Left hindlimb (tissue), 1 donor: ENCODE measurements at regions not wholly inside any gene's neighbourhood (a gene's known extent, or its start where the extent isn't known, plus 50 kb on each side); places are given as distances from the start of the nearest gene placed in this dataset.
"Not testable (repeated sequence)": the region's sequence is repeated elsewhere in the genome, so short reads cannot be mapped to it uniquely, and the experiment has no call there.

ENCODE experiments used
- DNase-seq: peaks from one replicate; pipeline ENCODE4 v3.0.0-alpha.2; 2018

DNA sequence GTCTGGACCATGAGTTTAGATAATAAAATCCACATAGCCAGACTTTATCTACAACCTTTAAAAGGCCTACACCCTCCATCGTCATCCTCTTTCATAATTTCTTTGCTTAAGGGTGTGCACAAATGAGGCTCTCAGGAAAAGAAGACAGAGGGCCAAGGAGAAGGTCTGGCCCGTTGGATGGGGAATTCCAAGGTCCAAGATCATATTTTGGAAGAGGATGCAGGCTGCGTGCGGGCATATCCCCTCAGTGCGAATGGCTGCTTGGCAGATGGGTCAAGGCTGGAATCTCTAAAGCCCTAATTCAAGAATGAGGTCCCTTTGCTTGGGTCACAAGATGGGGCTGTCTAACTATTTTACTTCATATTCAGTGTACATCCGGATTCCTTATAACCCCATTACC, 782.2 kb upstream of the NCAM2 start:
- no peak for DNase-seq

DNA sequence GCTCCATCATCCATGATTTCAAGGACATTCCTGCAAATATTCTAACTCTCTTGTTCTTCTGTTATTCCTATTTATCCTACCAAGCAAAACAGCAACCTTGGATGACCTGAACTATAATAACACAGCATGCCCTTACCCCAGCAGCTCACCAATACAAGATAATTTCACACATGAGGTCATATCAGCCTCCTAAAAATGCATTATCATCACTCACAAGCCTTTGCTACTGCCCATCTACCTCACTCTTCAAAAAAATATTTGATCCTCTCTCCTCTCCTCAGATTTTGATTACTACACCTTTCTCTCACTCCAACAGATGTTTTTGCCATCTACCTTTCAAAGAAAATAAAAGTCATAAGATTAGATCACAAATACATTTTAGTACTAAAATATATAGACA, 777.6 kb upstream of the NCAM2 start:
- no peak for DNase-seq

DNA sequence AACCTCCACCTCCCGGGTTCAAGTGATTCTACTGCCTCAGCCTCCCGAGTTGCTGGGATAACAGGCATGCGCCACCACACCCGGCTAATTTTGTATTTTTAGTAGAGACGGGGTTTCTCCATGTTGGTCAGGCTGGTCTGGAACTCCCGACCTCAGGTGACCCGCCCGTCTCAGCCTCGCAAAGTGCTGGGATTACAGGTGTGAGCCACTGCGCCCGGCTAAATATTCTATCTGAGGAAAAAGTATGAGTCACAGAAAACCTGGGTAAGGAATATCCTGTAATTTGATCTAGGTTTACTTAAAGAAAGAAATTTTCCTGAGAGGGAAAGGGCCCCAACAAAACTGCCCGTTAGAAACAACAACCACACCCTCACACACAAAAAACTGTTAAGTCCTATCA, 776.2 kb upstream of the NCAM2 start:
- DNase-seq: not testable (repeated sequence)

DNA sequence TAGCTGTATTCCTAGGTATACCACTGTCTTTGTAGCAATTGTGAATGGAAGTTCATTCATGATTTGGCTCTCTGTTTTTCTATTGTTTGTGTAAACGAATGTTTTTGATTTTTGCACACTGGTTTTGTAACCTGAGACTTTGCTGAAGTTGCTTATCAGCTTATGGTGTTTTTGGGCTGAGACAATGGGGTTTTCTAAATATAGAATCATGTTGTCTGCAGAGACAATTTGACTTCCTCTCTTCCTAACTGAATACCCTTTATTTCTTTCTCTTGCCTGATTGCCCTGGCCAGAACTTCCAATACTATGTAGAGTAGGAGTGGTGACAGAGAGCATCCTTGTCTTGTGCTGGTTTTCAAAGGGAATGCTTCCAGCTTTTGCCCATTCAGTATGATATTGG, 761.6 kb upstream of the NCAM2 start:
- DNase-seq: not testable (repeated sequence)

DNA sequence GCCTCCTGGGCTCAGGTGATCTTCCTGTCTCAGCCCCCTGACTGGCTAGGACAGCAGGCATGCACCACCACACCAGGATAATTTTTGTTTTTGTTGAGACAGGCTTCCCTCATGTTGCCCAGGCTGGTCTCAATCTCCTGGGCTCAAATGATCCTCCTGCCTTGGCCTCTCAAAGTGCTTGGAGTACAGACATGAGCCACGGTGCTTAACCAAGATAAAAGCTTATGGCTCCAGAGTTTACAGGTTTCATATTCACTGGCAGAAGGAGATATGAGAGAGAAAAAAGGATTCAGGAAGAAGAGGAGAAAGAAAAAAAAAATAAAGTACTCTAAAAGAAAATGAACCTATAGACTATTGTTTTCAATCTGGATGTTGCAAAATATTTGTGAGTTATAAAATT, 748.8 kb upstream of the NCAM2 start:
- DNase-seq: no peak

GRCh38 chr21:20250337-20250736, 747.9 kb upstream of the NCAM2 start:
- no peak for DNase-seq

DNA sequence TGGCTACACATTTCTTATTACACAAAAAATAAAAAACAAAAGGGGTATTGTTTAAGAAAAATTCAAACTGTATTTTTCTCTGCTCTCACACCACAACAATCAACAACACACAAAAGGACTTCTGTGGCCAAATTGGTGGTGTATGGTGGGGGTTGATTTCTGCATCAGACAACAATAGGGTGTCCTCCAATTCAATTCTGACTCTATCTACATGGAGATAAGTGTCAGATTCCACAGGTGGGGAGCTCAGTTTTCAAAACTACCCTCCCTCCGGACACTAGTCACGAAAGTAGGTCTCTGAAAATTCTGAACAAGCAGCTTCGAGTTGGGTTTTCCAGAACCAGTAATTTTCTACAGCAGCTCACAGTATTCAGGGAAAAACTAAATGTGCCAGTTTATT, 744.9 kb upstream of the NCAM2 start:
- no peak for DNase-seq

- DNase-seq: no peak
Observed at GRCh38 chr21:20254964-20255363, 743.2 kb upstream of the NCAM2 start.

DNA sequence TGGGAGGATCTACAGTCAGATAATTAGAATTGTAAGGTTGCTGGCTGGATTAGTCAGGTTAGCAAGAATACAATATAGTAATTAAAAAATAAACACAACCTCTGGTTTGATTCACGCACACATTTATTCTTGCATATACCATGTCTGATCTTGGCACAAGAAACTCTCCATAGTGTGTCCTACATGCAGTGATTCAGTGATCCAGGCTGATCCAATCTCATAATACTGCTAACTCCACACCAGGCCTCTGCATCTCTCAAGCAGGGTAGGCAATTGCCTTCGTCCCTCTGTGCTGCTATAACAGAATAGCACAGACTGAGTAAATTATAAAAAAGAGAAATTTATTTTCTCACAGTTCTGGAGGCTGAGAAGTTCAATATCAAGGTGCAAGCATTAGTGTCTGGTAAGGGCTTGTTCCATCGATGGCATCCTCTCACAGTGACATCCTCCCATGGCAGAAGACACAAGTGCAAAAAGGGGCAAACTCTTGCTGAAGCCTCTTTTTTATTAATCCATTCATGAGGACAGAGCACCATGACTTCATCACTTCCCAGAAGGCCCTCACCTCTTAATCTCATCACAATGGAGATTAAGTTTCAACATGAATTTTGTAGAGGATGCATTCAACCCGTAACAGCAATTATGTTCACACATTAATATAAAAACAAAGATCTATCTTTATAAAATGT, 741.0 kb upstream of the NCAM2 start:
- DNase-seq: no peak

DNA sequence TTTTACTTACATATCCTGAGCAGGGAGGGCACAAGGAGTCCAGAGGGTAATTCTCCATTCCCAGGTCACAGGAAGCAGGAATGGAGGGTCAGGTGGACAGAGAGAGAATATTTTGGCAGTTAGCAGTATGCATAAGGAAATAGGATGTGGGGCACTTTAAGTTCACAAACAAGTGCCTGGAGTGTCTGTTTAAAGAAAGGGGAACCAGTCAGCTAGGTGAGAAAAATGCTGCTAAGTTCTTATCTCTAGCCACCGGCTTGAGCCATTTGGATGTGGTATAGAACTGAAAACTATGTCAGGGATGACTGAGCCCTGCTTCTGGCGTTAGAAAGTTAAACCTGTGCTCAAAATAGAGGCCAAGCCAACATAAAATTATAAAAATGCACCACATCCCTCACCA, 739.7 kb upstream of the NCAM2 start:
- DNase-seq: no peak

GRCh38 chr21:20259031-20259867, 739.0 kb upstream of the NCAM2 start:
- DNase-seq: no peak

GRCh38 chr21:20260124-20260523, 738.1 kb upstream of the NCAM2 start:
- DNase-seq: no peak

GRCh38 chr21:20261364-20261763, 736.8 kb upstream of the NCAM2 start:
- no peak for DNase-seq

DNA sequence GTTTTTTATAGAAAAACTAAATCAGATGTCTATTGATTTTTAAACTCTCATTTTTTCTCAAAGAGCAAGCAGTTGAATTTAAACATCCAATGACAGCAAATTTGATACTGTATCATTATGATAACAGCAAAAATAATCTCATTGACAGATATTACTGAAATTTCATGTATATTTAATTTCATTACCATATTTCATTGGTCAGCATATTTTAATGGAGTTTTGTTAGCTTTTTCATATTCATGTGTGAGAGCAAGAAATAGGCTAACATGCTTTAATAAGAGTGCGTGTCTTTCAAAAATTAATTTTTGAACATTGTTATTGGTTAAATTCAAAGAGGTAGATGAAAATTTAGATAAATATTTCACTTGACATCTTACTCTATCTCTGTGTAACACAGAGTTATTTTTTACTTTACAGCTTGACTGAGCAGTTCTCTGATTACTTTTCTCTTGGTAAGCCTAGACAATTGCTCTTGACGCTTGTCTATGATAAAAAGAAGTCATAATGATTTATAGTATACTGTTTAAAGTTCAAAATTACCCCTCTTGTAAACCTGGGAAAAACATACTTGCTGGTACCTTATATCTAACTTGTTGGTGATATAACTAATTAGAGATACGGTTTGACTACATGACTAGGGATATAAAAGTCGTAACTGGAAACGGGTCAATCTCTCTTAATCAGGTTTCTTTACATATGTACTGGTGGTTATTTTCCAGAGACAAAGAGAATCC, 732.3 kb upstream of the NCAM2 start:
- DNase-seq: no peak

DNA sequence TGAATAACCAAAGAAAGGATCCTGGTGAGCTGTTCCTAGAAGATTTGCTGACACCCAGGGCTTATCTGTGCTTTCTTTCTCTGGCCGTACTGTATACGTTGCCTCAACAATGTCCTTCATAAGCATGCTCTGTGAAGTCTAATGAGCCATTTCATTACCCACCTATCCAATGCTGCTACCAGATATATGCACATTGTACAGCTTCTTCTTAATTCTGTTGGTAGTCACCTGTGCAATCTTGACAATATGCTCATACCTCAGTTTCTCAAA, 731.8 kb upstream of the NCAM2 start:
- DNase-seq: no peak

DNA sequence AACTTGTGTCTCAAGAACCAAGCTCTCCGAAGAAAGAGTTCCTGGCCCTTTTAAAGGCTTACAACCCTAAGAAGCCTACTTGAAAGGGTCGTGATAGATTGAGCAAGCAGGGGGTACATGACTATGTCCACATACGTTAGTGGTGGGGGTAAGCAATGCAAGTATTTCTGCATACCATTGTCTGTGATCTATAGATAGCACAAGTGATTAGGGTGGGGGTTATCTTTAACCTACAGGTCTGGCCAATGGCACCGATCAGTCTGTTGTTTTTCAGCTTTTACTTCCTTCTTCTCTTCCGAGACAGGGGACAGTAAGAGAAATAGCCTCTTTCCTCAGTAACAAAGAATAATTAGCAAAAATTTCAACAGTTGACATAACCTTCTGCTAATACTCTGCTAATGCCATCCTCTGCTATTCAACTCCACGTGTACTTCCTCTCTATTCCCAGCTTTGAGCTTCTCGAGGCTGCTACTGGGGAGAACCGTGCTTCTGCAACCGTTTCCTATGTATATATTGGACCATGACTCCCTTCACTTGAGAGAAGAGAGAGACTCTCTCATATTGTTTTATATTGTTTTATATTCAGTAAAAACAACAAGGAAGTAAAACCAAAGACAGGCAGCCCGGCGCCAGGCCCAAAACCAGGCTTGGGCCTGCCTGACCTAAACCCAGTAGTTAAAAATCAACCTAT, 727.7 kb upstream of the NCAM2 start:
- no peak for DNase-seq

DNA sequence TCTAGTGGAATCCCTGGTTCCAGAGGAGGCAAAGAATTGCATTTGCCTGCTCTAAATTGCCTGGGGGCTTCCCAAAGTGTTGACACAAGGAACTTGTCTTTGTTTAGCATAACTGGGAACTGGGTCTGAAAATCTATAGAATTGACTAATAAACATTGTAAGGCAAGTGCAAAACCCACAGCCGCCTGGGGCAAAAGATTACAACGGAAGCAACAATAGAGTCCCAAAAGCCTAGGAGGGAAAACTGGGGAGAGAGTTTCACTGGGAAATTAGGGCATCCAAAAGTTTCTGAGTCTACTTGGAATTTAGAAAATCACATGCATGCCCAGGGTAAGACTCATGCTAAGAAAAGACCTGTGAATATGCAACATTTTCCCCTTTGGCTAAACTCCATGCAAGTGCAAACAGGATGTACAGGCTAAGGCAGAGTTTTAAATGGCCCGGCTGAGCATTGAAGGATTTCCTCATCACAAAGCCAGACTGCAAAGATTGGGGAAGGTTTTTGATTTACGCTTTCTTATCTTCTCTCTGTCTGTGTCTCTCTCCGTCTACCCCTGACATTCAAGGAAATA, 725.3 kb upstream of the NCAM2 start:
- no peak for DNase-seq

GRCh38 chr21:20276377-20276776, 721.8 kb upstream of the NCAM2 start:
- no peak for DNase-seq

GRCh38 chr21:20276954-20277353, 721.3 kb upstream of the NCAM2 start:
- DNase-seq: no peak

- DNase-seq: no peak
Observed at GRCh38 chr21:20283836-20284235, 714.4 kb upstream of the NCAM2 start.

- no peak for DNase-seq
Observed at GRCh38 chr21:20292280-20292679, 705.9 kb upstream of the NCAM2 start.

GRCh38 chr21:20292854-20293253, 705.4 kb upstream of the NCAM2 start:
- not testable (repeated sequence) for DNase-seq

DNA sequence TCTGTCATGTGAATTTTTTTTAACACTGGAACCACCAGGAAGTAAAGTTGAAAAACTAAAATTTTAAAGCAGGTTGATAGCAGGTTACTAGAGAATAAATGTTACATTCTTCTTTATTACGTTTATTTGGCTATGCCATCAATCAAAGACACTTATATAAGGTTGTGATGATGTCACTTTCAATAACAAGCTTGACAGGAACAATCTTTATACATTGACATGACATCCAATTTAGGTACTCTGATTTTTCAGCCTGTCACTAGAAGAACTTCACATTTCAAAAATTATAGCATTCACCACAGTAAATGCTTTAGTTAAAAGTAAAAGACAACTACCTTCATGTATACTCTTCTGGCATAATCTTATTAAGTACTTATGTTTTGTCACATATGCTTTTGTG, 696.8 kb upstream of the NCAM2 start:
- DNase-seq: no peak
